Hepatocyte (in vitro differentiated cells): ENCODE measurements at regions not wholly inside any gene's neighbourhood (a gene's known extent, or its start where the extent isn't known, plus 50 kb on each side); places are given as distances from the start of the nearest gene placed in this dataset.

ENCODE experiments used
- DNase-seq: peaks from one replicate; pipeline ENCODE4 v3.0.0-alpha.2; 2016; ENCODE audit warnings: low spot score
- H2AFZ ChIP-seq: fragments of 200-600 bp; sonication (generic); 2 replicates; pipeline ENCODE4 v1.6.0; 2016; ENCODE audit warnings: antibody characterized with exemption, mild to moderate bottlenecking
- H3K27ac ChIP-seq: fragments of 200-600 bp; sonication (generic); 2 replicates; pipeline ENCODE4 v1.5.1; 2016; ENCODE audit warnings: mild to moderate bottlenecking
- H3K27me3 ChIP-seq: fragments of 200-600 bp; sonication (generic); 2 replicates; pipeline ENCODE4 v1.6.1; 2016
- H3K36me3 ChIP-seq: fragments of 200-600 bp; sonication (generic); replicated peaks from 2 replicates; pipeline ENCODE4 v1.5.1; 2016; ENCODE audit warnings: low read depth; ENCODE audit not compliant: insufficient read depth
- H3K4me1 ChIP-seq: fragments of 200-600 bp; sonication (generic); 2 replicates; pipeline ENCODE4 v1.5.1; 2016; ENCODE audit warnings: mild to moderate bottlenecking, moderate library complexity; ENCODE audit not compliant: insufficient read depth
- H3K4me2 ChIP-seq: fragments of 200-600 bp; sonication (generic); 2 replicates; pipeline ENCODE4 v1.6.0; 2016
- H3K4me3 ChIP-seq: fragments of 200-600 bp; sonication (generic); 2 replicates; pipeline ENCODE4 v1.5.1; 2016; ENCODE audit warnings: mild to moderate bottlenecking
- H3K79me2 ChIP-seq: fragments of 200-600 bp; sonication (generic); 2 replicates; pipeline ENCODE4 v1.6.0; 2017; ENCODE audit warnings: mild to moderate bottlenecking
- H3K9me2 ChIP-seq: fragments of 200-600 bp; sonication (generic); replicated peaks from 2 replicates; pipeline ENCODE4 v1.6.0; 2017; ENCODE audit warnings: mild to moderate bottlenecking; ENCODE audit not compliant: insufficient read depth
- H3K9me3 ChIP-seq: fragments of 200-600 bp; sonication (generic); 2 replicates; pipeline ENCODE4 v1.5.1; 2016; ENCODE audit warnings: low read depth, mild to moderate bottlenecking
- H4K20me1 ChIP-seq: fragments of 200-600 bp; sonication (generic); 2 replicates; pipeline ENCODE4 v1.6.0; 2016; ENCODE audit warnings: mild to moderate bottlenecking; ENCODE audit not compliant: insufficient read depth, poor library complexity, severe bottlenecking
- CTCF ChIP-seq: fragments of 200-600 bp; sonication (generic); IDR thresholded peaks from 2 replicates; pipeline ENCODE4 v1.5.1; 2016; ENCODE audit warnings: antibody characterized with exemption, mild to moderate bottlenecking; ENCODE audit not compliant: poor library complexity
- EZH2 ChIP-seq: fragments of 200-600 bp; sonication (generic); IDR thresholded peaks from 2 replicates; pipeline ENCODE4 v1.6.1; 2016; ENCODE audit warnings: antibody characterized with exemption, mild to moderate bottlenecking, borderline replicate concordance
- EZH2phosphoT487 ChIP-seq: fragments of 200-600 bp; sonication (generic); IDR thresholded peaks from one replicate; pipeline ENCODE4 v1.6.1; 2018; ENCODE audit warnings: antibody characterized with exemption, mild to moderate bottlenecking, low read depth, moderate library complexity; ENCODE audit not compliant: unreplicated experiment, severe bottlenecking
- WGBS: methylation state at CpG from one replicate; pipeline ENCODE4 v1.1.6; 2016; ENCODE audit warnings: low lambda C conversion rate; ENCODE audit errors: missing lambda C conversion rate; 5-methylcytosine and 5-hydroxymethylcytosine counted together

DNA sequence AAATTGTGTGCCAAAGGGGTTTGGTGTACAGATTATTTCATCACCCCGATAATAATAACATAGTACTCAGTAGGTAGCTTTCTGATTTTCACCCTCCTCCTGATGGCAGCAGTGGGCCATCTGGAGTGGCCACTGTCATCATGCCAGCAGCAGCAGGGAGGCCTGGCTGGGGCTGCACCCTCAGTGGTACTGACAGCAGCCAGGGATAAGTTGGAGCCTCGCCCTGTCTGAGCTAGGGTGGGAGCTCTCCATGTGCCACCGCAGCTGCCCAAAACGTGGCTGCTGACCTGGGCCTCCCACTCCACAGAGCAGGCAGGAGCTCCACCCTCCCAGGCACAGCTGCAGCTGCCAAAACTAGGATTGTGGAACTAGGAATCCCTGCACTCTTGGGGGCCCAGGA is 700.8 kb upstream of the KCND2 start:
- H3K9me3 ChIP-seq, result no peaks in the 10 kb centered on the region
- H3K4me2 ChIP-seq, result no peak overlapping the region
- H3K4me3 ChIP-seq, result no peak overlapping the region
- no peaks in the 10 kb centered on the region for H3K9me2 ChIP-seq
- no peak for DNase-seq
- no peaks in the 10 kb centered on the region for H3K36me3 ChIP-seq
- WGBS, result 80% methylated on average over 4 of the region's 4 CpGs
- TF ChIP-seq CTCF (no peak), EZH2phosphoT487 (no peak), EZH2 (no peak)
- no peaks in the 10 kb centered on the region for H3K4me1 ChIP-seq
- H3K27me3 ChIP-seq, result no peaks in the 10 kb centered on the region
- H2AFZ ChIP-seq, result no peak overlapping the region
- H4K20me1 ChIP-seq, result no peaks in the 10 kb centered on the region
- no peaks in the 10 kb centered on the region for H3K79me2 ChIP-seq
- no peak overlapping the region for H3K27ac ChIP-seq

- no peak for TF ChIP-seq CTCF
- TF ChIP-seq EZH2, result no peak
- no peak for TF ChIP-seq EZH2phosphoT487
- no peak for DNase-seq
- H3K9me3 ChIP-seq, result no peaks in the 10 kb centered on the region
- no peaks in the 10 kb centered on the region for H3K27me3 ChIP-seq
- no peak overlapping the region for H3K4me3 ChIP-seq
- H2AFZ ChIP-seq, result no peak overlapping the region
- H3K79me2 ChIP-seq, result no peaks in the 10 kb centered on the region
- H4K20me1 ChIP-seq, result no peaks in the 10 kb centered on the region
- H3K36me3 ChIP-seq, result no peaks in the 10 kb centered on the region
- no peak overlapping the region for H3K27ac ChIP-seq
- H3K4me2 ChIP-seq, result no peak overlapping the region
- no peaks in the 10 kb centered on the region for H3K4me1 ChIP-seq
- 94% methylated on average over 5 of the region's 5 CpGs for WGBS
- H3K9me2 ChIP-seq, result no peaks in the 10 kb centered on the region
Measured at GRCh38 chr7:119572541-119572940, 700.4 kb upstream of the KCND2 start.

GRCh38 chr7:119578116-119578515 is 694.9 kb upstream of the KCND2 start:
- no peaks in the 10 kb centered on the region for H3K36me3 ChIP-seq
- DNase-seq, result no peak
- WGBS, result 59% methylated on average over 2 of the region's 2 CpGs
- no peak overlapping the region for H3K27ac ChIP-seq
- no peaks in the 10 kb centered on the region for H3K9me3 ChIP-seq
- no peaks in the 10 kb centered on the region for H4K20me1 ChIP-seq
- no peaks in the 10 kb centered on the region for H3K27me3 ChIP-seq
- TF ChIP-seq CTCF (no peak), EZH2phosphoT487 (no peak), EZH2 (no peak)
- no peak overlapping the region for H3K4me2 ChIP-seq
- H3K4me1 ChIP-seq, result no peaks in the 10 kb centered on the region
- no peak overlapping the region for H2AFZ ChIP-seq
- H3K79me2 ChIP-seq, result no peaks in the 10 kb centered on the region
- H3K4me3 ChIP-seq, result no peak overlapping the region
- H3K9me2 ChIP-seq, result no peaks in the 10 kb centered on the region

DNA sequence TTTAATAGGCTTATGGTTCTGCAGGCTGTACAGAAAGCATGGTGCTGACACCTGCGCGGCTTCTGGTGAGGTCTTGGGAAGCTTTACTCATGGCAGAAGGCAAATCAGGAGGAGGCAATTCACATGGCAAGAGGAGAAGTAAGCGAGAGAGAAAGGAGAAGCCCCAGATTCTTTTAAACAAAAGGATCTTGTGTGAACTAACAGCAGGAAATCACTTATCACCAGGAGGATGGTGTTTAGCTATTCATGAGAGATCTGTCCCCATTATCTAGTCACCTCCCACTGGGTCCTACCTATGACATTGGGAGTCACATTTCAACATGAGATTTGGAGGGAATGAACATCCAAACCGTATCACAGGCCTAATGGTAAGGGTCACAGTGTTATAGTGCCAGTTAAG is 678.0 kb upstream of the KCND2 start:
- Histone ChIP-seq H3K4me1 (no peaks in the 10 kb centered on the region), H3K9me2 (no peaks in the 10 kb centered on the region), H3K79me2 (no peaks in the 10 kb centered on the region), H3K4me3 (no peak overlapping the region), H3K4me2 (no peak overlapping the region), H3K36me3 (no peaks in the 10 kb centered on the region), H3K9me3 (no peaks in the 10 kb centered on the region), H2AFZ (no peak overlapping the region), H4K20me1 (no peaks in the 10 kb centered on the region), H3K27me3 (no peaks in the 10 kb centered on the region), H3K27ac (no peak overlapping the region)
- TF ChIP-seq EZH2phosphoT487 (no peak), CTCF (no peak)
- no peak for DNase-seq
- 31% methylated on average over 4 of the region's 4 CpGs for WGBS
